Spleen (tissue), 7 donors: ENCODE measurements at regions not wholly inside any gene's neighbourhood (a gene's known extent, or its start where the extent isn't known, plus 50 kb on each side); places are given as distances from the start of the nearest gene placed in this dataset.

Experiments used
- CTCF ChIP-seq, 11 experiments: fragments of 200-600 bp in 7 of 11; fragments of 450-650 bp in 4 of 11; sonication (generic) in 4 of 11; IDR thresholded peaks in 8 of 11; conservative IDR thresholded peaks in 3 of 11; 1 replicate in 7 of 11; 2 replicates in 4 of 11; pipeline versions ENCODE4 v1.4.0 to v1.8.0; 2016 to 2021; ENCODE audit warnings: antibody characterized with exemption in 11 of 11, inconsistent platforms in 4 of 11, mild to moderate bottlenecking in 1 of 11
- POLR2A ChIP-seq, 3 donors: fragments of 450-650 bp; IDR thresholded peaks; one replicate each; pipeline ENCODE4 v1.5.1; 2017; ENCODE audit warnings: antibody characterized with exemption in 3 of 3, mild to moderate bottlenecking in 1 of 3
- donor health status: DM: no; HTN: no; CAD: no; lungs with moderate emphysema.
- donor health status: DM: no; HTN: no; CAD: no.
- donor health status: DM: no; HTN: no; CAD: no.

DNA sequence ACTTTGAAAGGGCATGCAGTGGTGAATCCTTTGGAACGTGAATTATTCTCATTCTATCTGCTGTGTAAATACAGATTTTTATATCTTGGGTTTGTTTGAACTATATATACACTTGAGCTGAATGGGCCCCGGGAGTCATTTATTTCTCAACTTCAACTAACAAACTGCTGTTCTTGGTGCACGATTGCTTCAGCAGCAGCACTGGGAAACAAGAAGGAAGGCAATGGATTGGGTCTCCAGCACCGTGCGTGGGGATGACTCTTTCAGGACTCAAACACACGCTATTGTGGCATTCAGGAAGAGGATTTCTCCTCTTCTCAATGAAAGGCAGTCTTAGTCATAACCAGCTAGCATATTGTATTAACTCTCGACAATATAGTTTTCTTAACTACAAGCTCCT lies 226.0 kb upstream of the NFE2L3 start:
- TF ChIP-seq CTCF (IDR thresholded peaks at IDR 0.05 in 8 of 11, conservative IDR thresholded peaks at IDR 0.05 in 3 of 11) = no peak
- TF ChIP-seq POLR2A (IDR thresholded peaks at IDR 0.05) = no peak
